EH (cell line): ENCODE measurements at regions not wholly inside any gene's neighbourhood (a gene's known extent, or its start where the extent isn't known, plus 50 kb on each side); places are given as distances from the start of the nearest gene placed in this dataset.

Source experiments
- DNase-seq: peaks from one replicate; pipeline ENCODE4 v3.0.0-alpha.2; 2015; ENCODE audit warnings: low read depth

- no peak for DNase-seq
Observed at GRCh38 chr14:66420251-66421006, 65.7 kb upstream of the CCDC196 start.

DNA sequence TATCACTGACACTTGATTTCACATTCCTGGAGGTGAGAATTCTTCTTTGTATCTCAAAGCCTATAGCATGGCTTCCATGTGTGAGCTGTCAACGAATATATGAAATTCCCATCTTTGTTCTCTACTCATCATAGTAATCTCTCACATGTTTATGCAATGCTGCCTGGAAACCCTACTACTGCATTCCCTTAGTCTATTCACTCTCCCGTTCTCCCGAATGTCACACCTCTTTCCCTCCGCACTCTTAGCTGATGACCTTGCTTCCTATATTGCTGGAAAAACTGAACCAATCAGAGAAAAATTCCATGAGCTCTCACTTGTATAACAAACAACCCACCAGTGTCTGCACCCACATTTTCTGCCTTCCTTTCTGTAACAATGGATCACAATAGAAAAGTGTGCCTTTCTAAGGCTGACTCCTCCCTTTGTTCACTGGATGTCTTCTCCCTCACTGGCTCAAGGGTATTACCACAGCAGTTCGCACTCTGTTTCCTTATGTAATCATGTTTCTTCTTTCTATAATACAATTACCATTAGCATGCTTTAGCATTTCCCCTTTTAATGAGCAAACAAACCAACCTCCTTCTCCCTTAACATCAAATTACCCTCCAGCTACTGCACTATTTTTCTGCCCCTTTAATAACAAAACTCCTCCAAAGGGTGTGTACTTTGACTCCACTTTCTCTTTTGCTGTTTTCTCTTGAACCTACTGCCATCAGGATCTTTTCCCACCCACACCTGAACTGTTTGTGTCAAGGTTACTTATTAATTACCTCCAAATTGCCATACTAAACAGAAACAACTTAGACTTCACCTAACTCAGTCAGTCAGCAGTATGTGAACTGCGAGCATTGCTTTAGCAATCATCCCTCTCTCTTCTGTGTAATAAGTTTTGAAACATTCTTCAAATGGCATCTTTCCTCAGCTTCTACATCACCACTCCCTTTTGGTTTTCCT is 63.9 kb upstream of the CCDC196 start:
- no peak for DNase-seq

DNA sequence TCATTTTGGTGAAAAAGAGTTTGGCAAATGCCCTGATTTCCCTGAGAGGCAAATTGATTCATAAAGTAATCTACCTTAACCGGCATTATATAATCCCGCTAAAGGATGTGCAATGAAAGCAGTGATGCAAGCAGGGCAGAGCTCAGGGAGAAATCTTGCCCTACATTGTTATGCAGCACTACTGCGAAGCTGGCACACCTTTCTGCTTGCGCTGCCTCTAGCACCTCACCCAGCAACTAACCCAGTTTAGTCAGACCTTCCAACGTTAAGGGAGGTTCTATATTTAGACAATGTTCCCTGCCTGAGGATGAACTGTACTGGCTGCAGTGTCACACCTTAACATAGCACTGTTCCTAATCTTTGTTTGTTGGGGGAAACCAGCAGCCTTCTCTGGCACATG is 60.8 kb upstream of the CCDC196 start:
- DNase-seq, result no peak

DNA sequence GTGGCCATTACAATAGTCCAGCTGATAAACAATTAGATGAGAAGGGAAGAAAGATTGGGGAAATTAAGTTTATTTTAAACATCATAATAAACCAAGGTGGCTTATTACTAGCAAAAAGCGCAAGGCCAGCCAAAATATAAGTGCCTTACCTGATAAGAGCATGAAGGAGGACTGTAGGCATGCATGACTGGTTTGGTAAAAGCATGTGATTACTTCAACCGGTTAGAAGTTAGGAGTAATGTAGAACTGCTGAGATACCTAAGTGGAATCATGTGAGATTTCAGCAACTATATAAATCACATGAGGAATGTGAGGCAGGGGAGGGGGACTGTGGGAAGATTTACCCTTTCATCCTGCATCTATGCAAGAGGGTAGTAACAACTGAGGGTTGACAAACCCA is 59.7 kb upstream of the CCDC196 start:
- DNase-seq, result no peak

DNA sequence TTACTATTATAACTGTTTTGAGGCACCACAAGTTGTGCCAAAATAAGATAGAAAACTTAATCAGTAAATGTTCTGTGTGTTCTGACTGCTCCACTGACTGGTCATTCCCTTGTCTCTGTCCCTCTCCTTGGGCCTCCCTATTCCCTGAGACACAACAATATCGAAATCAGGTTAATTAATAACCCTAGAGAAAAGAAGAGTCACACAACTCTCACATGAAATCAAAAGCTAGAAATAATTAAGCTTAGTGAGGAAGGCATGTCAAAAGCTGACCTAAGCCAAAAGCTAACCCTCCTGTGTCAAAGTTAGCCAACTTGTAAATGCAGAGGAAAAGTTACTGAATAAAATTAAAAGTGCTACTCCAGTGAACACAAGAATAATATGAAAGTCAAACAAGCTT is 53.8 kb upstream of the CCDC196 start:
- no peak for DNase-seq

DNA sequence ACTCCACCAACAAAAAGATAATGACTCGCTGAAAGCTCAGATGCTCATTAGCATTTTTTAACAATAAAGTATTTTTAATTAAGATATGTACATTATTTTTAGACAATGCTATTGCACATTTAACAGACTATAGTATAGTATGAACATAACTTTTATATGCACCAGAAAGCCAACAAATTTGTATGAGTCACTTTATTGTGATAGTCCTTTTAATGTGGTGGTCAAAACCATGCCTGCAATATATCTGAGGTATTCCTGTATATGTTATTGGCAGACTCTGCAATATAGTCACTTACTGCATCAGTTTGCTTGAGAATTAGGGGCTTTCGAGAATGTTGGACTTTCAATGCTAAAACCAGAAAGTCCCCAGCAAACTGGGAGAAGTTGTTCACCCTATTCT is 51.7 kb upstream of the CCDC196 start:
- no peak for DNase-seq

DNA sequence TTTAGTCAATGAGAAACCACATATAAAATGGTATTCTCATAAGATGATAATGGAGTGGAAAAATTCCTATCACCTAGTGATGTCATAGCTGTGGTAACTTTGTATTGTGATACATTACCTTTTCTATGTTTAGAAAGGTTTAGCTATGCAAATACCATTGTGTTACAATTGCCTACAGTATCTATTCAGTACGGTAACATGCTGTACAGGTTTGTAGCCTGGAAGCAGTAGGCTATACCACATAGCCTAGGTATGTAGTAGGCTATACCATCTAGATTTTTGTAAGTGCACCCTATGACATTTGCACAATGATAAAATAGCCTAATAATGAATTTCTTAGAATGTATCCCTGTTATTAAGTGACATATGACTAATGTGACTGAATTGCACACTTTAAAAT is 50.5 kb upstream of the CCDC196 start:
- no peak for DNase-seq
